GM12872 (cell line): ENCODE measurements at regions not wholly inside any gene's neighbourhood (a gene's known extent, or its start where the extent isn't known, plus 50 kb on each side); places are given as distances from the start of the nearest gene placed in this dataset.

Experiments used
- CTCF ChIP-seq: IDR thresholded peaks from 3 replicates; pipeline ENCODE4 v1.5.1; 2011; ENCODE audit warnings: low read depth, mild to moderate bottlenecking, low read length, moderate library complexity; ENCODE audit not compliant: insufficient read depth

GRCh38 chr2:146321175-146321574, 1523.7 kb upstream of the ACVR2A start:
- no peak for TF ChIP-seq CTCF

GRCh38 chr2:146317959-146318358, 1526.9 kb upstream of the ACVR2A start:
- TF ChIP-seq CTCF: no peak

- no peak for TF ChIP-seq CTCF
These were observed 1531.9 kb upstream of the ACVR2A start for GRCh38 chr2:146312899-146313298.

GRCh38 chr2:146305164-146305563, 1539.7 kb upstream of the ACVR2A start:
- no peak for TF ChIP-seq CTCF

GRCh38 chr2:146301287-146301686, 1543.5 kb upstream of the ACVR2A start:
- no peak for TF ChIP-seq CTCF

GRCh38 chr2:146295080-146295670, 1549.7 kb upstream of the ACVR2A start:
- no peak for TF ChIP-seq CTCF

- no peak for TF ChIP-seq CTCF
These were observed 1557.5 kb upstream of the ACVR2A start for GRCh38 chr2:146287281-146287680.

- TF ChIP-seq CTCF: no peak
These were observed 1565.9 kb upstream of the ACVR2A start for GRCh38 chr2:146278881-146279280.
